Keratinocyte (primary cell): ENCODE measurements at regions not wholly inside any gene's neighbourhood (a gene's known extent, or its start where the extent isn't known, plus 50 kb on each side); places are given as distances from the start of the nearest gene placed in this dataset.
"Not testable (repeated sequence)": the region's sequence is repeated elsewhere in the genome, so short reads cannot be mapped to it uniquely, and the experiment has no call there.

Experiments
- DNase-seq: peaks from one replicate; pipeline ENCODE4 v3.0.0-alpha.2; 2011; ENCODE audit warnings: low read depth, missing footprints, low spot score
- FAIRE-seq: peaks from 2 replicates; lab custom pipeline; 2011; peaks lifted over from hg19 to GRCh38; lab: Jason Lieb, UNC
- H2AFZ ChIP-seq: 2 replicates; pipeline ENCODE4 v1.6.0; 2012; ENCODE audit warnings: low read length, control low read depth, inconsistent platforms; ENCODE audit not compliant: control insufficient read depth
- H3K27ac ChIP-seq: 2 replicates; pipeline ENCODE4 v1.5.1; 2011; ENCODE audit warnings: low read length; ENCODE audit not compliant: control insufficient read depth, insufficient read depth
- H3K27me3 ChIP-seq: 3 replicates; pipeline ENCODE4 v1.6.0; 2011; ENCODE audit warnings: low read length; ENCODE audit not compliant: control insufficient read depth, insufficient read depth; ENCODE audit errors: extremely low read depth
- H3K36me3 ChIP-seq, 2 experiments: 2 replicates in 1 of 2; 3 replicates in 1 of 2; pipeline ENCODE4 v1.5.1; 2011; ENCODE audit warnings: low read length in 2 of 2, mild to moderate bottlenecking in 1 of 2; ENCODE audit not compliant: control insufficient read depth in 2 of 2, insufficient read depth in 2 of 2; ENCODE audit errors: extremely low read depth in 1 of 2
- H3K4me1 ChIP-seq: 3 replicates; pipeline ENCODE4 v1.5.1; 2011; ENCODE audit warnings: low read length; ENCODE audit not compliant: control insufficient read depth, insufficient read depth; ENCODE audit errors: extremely low read depth
- H3K4me2 ChIP-seq: 3 replicates; pipeline ENCODE4 v1.6.0; 2011; ENCODE audit warnings: low read depth, low read length; ENCODE audit not compliant: control insufficient read depth, insufficient read depth; ENCODE audit errors: extremely low read depth
- H3K4me3 ChIP-seq, 3 experiments: fragments of 200-600 bp in 1 of 3; sonication (generic) in 1 of 3; 2 replicates in 2 of 3; 3 replicates in 1 of 3; pipeline ENCODE4 v1.5.1; 2011 to 2016; ENCODE audit warnings: low read length in 3 of 3, mild to moderate bottlenecking in 3 of 3, control low read depth in 2 of 3, inconsistent platforms in 1 of 3, low read depth in 1 of 3, mixed read lengths in 1 of 3, mixed run types in 1 of 3, moderate library complexity in 1 of 3; ENCODE audit not compliant: control insufficient read depth in 2 of 3, insufficient read depth in 2 of 3; ENCODE audit errors: extremely low read depth in 1 of 3
- H3K79me2 ChIP-seq: 2 replicates; pipeline ENCODE4 v1.6.0; 2012; ENCODE audit warnings: low read length; ENCODE audit not compliant: control insufficient read depth, insufficient read depth
- H3K9ac ChIP-seq: 3 replicates; pipeline ENCODE4 v1.6.0; 2011; ENCODE audit warnings: low read length; ENCODE audit not compliant: control insufficient read depth, insufficient read depth; ENCODE audit errors: extremely low read depth
- H3K9me1 ChIP-seq: 3 replicates; pipeline ENCODE4 v1.6.0; 2011; ENCODE audit warnings: low read length; ENCODE audit not compliant: control insufficient read depth, insufficient read depth; ENCODE audit errors: extremely low read depth
- H3K9me3 ChIP-seq: 2 replicates; pipeline ENCODE4 v1.5.1; 2012; ENCODE audit warnings: low read depth, low read length; ENCODE audit not compliant: control insufficient read depth
- H4K20me1 ChIP-seq: 3 replicates; pipeline ENCODE4 v1.6.0; 2011; ENCODE audit warnings: low read length; ENCODE audit not compliant: control insufficient read depth, insufficient read depth; ENCODE audit errors: extremely low read depth
- EZH2 ChIP-seq: IDR thresholded peaks from one replicate; pipeline ENCODE4 v1.6.1; 2012; ENCODE audit warnings: inconsistent platforms, mild to moderate bottlenecking, low read length, moderate library complexity
- dilution Hi-C: fragments of 300-500 bp; cut with MboI; formaldehyde crosslinking; loops from one replicate; pipeline ENCODE4 v1.7.0; 2020; ENCODE audit warnings: low sequenced_read_pairs; ENCODE audit not compliant: extremely low pct_ligation_motif_present
- TF ChIP-seq, protein P1 (sequence below), 3 experiments: IDR thresholded peaks in 1 of 3; conservative IDR thresholded peaks in 1 of 3; optimal IDR thresholded peaks in 1 of 3; 2 replicates in 2 of 3; 3 replicates in 1 of 3; pipeline versions ENCODE3 to v1.5.1; 2011; ENCODE audit warnings: low read length in 3 of 3, mild to moderate bottlenecking in 3 of 3, moderate library complexity in 2 of 3, control low read depth in 1 of 3, inconsistent platforms in 1 of 3; ENCODE audit not compliant: insufficient read depth in 2 of 3; ENCODE audit errors: extremely low read depth in 1 of 3

DNA sequence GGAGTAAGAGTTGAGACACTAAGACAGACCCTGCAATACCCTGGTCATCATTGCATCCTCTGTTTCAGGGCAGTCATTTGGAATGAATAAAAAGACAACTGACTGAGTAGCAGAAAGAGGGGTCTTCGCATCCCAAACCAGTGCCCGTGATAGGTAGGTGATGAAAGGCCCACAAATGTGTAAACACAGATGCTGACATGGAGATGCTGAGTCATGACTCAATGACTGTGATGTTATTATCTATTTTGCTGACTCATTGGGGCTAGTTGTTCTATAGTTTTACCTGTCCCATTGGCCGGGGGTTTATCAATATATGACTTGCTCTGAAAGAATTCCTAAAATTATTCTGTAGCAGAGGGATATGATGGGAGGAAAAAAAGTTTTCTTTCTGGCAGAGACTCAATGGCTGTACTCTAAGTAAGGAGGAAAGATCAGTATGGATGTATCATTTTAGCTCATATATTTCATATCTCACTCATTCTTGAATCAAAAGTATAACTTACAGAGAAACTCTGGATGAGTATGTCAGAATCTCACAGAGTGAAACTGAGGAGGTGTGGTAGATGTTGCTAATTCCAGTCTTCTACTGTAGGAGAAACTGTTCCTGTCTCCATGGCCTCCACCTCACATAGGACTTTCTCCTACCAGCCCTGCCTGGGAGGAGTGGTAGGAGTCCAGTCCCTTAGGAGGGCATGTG, 119.9 kb upstream of the PREP start:
- no peak overlapping the region for H2AFZ ChIP-seq
- no peak overlapping the region for H3K4me2 ChIP-seq
- H3K9me3 ChIP-seq: no peaks in the 10 kb centered on the region
- H3K27me3 ChIP-seq: no peaks in the 10 kb centered on the region
- FAIRE-seq (peak; percentile 65), DNase-seq (peak; percentile 5)
- TF ChIP-seq, protein P1, sequence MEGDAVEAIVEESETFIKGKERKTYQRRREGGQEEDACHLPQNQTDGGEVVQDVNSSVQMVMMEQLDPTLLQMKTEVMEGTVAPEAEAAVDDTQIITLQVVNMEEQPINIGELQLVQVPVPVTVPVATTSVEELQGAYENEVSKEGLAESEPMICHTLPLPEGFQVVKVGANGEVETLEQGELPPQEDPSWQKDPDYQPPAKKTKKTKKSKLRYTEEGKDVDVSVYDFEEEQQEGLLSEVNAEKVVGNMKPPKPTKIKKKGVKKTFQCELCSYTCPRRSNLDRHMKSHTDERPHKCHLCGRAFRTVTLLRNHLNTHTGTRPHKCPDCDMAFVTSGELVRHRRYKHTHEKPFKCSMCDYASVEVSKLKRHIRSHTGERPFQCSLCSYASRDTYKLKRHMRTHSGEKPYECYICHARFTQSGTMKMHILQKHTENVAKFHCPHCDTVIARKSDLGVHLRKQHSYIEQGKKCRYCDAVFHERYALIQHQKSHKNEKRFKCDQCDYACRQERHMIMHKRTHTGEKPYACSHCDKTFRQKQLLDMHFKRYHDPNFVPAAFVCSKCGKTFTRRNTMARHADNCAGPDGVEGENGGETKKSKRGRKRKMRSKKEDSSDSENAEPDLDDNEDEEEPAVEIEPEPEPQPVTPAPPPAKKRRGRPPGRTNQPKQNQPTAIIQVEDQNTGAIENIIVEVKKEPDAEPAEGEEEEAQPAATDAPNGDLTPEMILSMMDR (optimal IDR thresholded peaks at IDR 0.05 in 1 of 3, IDR thresholded peaks at IDR 0.05 in 1 of 3, conservative IDR thresholded peaks at IDR 0.05 in 1 of 3; ENCODE audit: extremely low read depth in 1 of 3, insufficient read depth in 2 of 3, low read length in 3 of 3): no peak
- no peak for TF ChIP-seq EZH2
- H3K9ac ChIP-seq: no peak overlapping the region
- peaks cover 5% of the 10 kb centered on the region for H3K4me1 ChIP-seq
- H3K36me3 ChIP-seq: no peaks in the 10 kb centered on the region
- no peak overlapping the region for H3K27ac ChIP-seq
- no peaks in the 10 kb centered on the region for H3K79me2 ChIP-seq
- H3K4me3 ChIP-seq: no peak overlapping the region
- H3K9me1 ChIP-seq: no peaks in the 10 kb centered on the region
- no peaks in the 10 kb centered on the region for H4K20me1 ChIP-seq
- dilution Hi-C loops: no loop called here

DNA sequence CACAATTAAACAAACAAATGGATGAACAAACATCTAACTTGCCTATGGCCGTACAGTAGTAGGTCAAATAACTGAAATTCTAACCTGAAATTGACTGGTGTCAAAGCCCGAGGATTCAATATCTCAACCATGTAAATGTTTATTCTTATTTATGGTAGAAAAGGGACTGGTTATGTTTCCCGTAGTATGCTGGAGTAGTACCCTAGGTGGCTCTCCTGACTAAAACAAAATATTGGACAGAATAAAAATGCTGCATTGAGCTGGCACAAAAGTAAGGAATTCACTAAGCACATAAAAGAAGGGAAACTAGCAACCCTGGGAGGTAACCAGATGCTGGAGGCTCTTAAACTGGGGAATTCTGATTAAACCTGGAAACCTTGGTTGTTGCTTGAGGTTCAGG, 117.1 kb upstream of the PREP start:
- TF ChIP-seq, protein P1 (optimal IDR thresholded peaks at IDR 0.05 in 1 of 3, IDR thresholded peaks at IDR 0.05 in 1 of 3, conservative IDR thresholded peaks at IDR 0.05 in 1 of 3; ENCODE audit: extremely low read depth in 1 of 3, insufficient read depth in 2 of 3, low read length in 3 of 3): no peak
- TF ChIP-seq EZH2: no peak
- Histone ChIP-seq H3K4me1 (peaks cover 5% of the 10 kb centered on the region), H2AFZ (peak overlapping the region; percentile 3), H3K79me2 (no peaks in the 10 kb centered on the region), H3K27ac (no peak overlapping the region), H4K20me1 (no peaks in the 10 kb centered on the region), H3K9ac (no peak overlapping the region), H3K4me3 (no peak overlapping the region), H3K36me3 (no peaks in the 10 kb centered on the region), H3K9me1 (no peaks in the 10 kb centered on the region), H3K9me3 (no peaks in the 10 kb centered on the region), H3K4me2 (no peak overlapping the region), H3K27me3 (no peaks in the 10 kb centered on the region)
- no peak for FAIRE-seq
- DNase-seq: no peak
- dilution Hi-C loops: no loop called here

DNA sequence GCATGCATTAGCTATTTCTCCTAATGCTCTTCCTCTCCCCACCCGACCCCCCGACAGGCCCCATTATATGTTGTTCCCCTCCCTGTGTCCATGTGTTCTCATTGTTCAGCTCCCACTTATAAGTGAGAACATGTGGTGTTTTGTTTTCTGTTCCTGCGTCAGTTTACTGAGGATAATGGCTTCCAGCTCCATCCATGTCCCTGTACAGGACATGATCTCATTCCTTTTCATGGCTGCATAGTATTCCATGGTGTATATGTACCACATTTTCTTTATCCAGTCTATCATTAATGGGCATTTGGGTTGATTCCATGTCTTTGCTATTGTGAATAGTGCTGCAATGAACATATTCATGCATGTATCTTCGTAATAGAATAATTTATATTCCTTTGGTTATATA, 116.1 kb upstream of the PREP start:
- not testable (repeated sequence) for H3K79me2 ChIP-seq, FAIRE-seq

More for the DNA sequence above, 116.1 kb upstream of the PREP start:
- H3K4me2 ChIP-seq, H3K9me3 ChIP-seq, H2AFZ ChIP-seq, H4K20me1 ChIP-seq, H3K9ac ChIP-seq, H3K9me1 ChIP-seq, DNase-seq, H3K36me3 ChIP-seq, H3K27me3 ChIP-seq, dilution Hi-C loops, H3K27ac ChIP-seq, H3K4me1 ChIP-seq, H3K4me3 ChIP-seq: not testable (repeated sequence)
